Cardiac fibroblast (primary cell): ENCODE measurements at regions not wholly inside any gene's neighbourhood (a gene's known extent, or its start where the extent isn't known, plus 50 kb on each side); places are given as distances from the start of the nearest gene placed in this dataset.

Source experiments
- DNase-seq, 2 donors: peaks; one replicate each; pipeline versions ENCODE4 v3.0.0 to v3.0.0-alpha.2; 2010; ENCODE audit warnings: low read depth in 2 of 2
- H3K4me3 ChIP-seq, 2 donors: replicated peaks in 1 of 2; 1 replicate in 1 of 2; 2 replicates in 1 of 2; pipeline ENCODE4 v1.5.1; 2011; ENCODE audit warnings: low read depth in 2 of 2, low read length in 2 of 2, mild to moderate bottlenecking in 2 of 2, moderate library complexity in 1 of 2
- TF ChIP-seq, protein P1 (sequence below): IDR thresholded peaks from one replicate; pipeline ENCODE4 v1.5.1; 2011; ENCODE audit warnings: low read depth, mild to moderate bottlenecking, low read length, inconsistent platforms

GRCh38 chr9:12204512-12204911 lies 488.7 kb upstream of the TYRP1 start:
- TF ChIP-seq, protein P1, sequence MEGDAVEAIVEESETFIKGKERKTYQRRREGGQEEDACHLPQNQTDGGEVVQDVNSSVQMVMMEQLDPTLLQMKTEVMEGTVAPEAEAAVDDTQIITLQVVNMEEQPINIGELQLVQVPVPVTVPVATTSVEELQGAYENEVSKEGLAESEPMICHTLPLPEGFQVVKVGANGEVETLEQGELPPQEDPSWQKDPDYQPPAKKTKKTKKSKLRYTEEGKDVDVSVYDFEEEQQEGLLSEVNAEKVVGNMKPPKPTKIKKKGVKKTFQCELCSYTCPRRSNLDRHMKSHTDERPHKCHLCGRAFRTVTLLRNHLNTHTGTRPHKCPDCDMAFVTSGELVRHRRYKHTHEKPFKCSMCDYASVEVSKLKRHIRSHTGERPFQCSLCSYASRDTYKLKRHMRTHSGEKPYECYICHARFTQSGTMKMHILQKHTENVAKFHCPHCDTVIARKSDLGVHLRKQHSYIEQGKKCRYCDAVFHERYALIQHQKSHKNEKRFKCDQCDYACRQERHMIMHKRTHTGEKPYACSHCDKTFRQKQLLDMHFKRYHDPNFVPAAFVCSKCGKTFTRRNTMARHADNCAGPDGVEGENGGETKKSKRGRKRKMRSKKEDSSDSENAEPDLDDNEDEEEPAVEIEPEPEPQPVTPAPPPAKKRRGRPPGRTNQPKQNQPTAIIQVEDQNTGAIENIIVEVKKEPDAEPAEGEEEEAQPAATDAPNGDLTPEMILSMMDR, result no peak
- no peak for DNase-seq
- H3K4me3 ChIP-seq, result no peak overlapping the region

DNA sequence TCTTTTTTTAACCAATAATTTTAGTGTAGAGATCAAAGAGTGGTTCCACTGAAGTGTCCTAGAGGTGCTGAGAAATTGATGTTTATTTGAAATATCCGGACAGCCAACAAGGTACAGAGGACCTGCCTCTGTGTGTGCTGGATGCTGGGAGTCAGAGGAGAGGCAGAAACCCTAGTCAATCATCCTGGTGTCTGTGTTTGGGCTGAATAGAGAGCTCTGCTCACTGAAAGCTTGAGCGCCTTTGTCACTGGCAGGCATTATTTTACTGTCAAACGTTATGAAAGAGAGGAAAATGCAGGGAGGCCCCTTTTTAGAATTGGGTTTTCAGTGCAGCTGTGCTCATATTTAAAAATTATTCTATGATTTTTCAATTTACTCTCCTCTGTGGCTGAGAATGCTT lies 480.3 kb upstream of the TYRP1 start:
- DNase-seq, result no peak
- TF ChIP-seq, protein P1, result no peak
- H3K4me3 ChIP-seq, result no peak overlapping the region

- H3K4me3 ChIP-seq, result no peak overlapping the region
These were observed 471.7 kb upstream of the TYRP1 start for GRCh38 chr9:12221470-12221869.

DNA sequence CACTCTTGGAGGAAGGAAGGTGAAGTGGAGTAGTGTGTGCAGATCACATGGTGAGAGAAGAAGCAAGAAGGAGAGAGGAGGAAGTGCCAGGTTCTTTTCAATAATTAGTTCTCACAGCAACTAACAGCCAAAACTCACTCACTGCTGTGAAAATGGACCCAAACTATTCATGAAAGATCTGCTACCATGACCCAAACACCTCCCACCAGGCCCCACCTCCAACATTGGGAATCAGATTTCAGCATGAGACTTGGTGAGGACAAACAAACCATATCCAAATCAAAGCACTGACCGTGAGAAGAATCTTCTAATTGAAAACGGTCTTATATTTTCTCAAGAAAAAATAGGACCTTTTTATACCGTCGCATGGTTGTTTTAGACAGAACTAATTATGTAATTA lies 468.7 kb upstream of the TYRP1 start:
- H3K4me3 ChIP-seq, result no peak overlapping the region
- TF ChIP-seq, protein P1, result no peak
- no peak for DNase-seq

More at GRCh38 chr9:12221470-12221869, 471.7 kb upstream of the TYRP1 start:
- no peak for DNase-seq
- TF ChIP-seq, protein P1, result no peak

DNA sequence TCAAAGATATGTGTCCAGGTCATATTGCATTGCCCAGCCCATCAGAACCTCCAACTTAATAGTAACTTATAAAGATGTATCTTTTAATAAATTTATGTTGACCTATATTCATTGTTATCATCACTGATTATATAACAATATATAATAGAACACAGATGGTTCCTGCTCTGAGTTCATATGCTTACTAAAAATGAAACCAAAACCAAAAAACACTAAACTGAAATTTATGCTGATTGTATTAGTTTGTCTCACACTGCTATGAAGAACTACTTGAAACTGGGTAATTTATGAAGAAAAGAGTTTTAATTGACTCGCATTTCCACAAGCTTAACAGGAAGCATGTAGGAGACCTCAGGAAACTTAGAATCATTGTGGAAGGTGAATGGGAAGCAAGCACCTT lies 462.5 kb upstream of the TYRP1 start:
- no peak for DNase-seq
- TF ChIP-seq, protein P1, result no peak
- no peak overlapping the region for H3K4me3 ChIP-seq

DNA sequence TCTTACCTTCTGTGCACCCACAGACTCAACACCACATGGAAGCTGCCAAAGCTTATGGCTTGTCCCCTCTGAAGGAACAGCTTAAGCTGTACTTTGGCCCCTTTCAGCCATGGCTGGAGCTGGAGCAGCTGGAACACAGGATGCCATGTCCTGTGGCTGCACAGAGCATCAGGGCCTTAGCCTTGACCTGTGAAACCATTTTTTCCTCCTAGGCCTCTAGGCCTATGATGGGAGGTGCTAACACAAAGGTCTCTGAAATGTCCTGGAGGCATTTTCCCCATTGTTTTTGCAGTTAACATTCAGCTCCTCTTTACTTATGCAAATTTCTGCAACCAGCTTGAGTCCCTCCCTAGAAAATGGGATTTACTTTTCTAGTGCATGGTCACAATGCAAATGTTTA lies 461.4 kb upstream of the TYRP1 start:
- no peak for DNase-seq
- TF ChIP-seq, protein P1, result no peak
- H3K4me3 ChIP-seq, result no peak overlapping the region

DNA sequence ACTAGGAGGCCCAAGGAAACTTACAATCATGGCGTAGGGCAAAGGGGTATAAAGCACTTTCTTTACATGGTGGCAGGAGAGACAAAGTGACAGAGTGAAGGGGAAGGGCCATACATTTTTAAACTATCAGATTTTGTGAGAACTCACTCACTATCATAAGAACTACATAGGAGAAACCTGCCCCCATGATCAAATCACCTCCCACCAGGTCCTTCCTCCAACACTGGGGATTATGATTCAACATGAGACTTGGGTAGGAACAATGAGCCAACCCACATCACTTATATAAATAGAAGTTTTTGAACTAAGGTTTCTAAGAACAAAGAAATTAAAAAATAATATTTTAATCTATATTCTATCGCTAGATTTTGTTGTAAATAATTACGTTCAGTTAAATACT lies 460.3 kb upstream of the TYRP1 start:
- DNase-seq, result no peak
- no peak overlapping the region for H3K4me3 ChIP-seq
- TF ChIP-seq, protein P1, result no peak
